OCI-LY7 (cell line): ENCODE measurements at regions not wholly inside any gene's neighbourhood (a gene's known extent, or its start where the extent isn't known, plus 50 kb on each side); places are given as distances from the start of the nearest gene placed in this dataset.

ENCODE experiments used
- CTCF ChIP-seq: fragments of 200-600 bp; sonication (generic); conservative IDR thresholded peaks from 2 replicates; pipeline ENCODE4 v1.5.1; 2014; ENCODE audit warnings: mild to moderate bottlenecking, antibody characterized with exemption, low read length, moderate library complexity, mixed read lengths
- EZH2phosphoT487 ChIP-seq: fragments of 200-600 bp; sonication (generic); IDR thresholded peaks from 2 replicates; pipeline ENCODE4 v1.6.1; 2018; ENCODE audit warnings: low read depth, borderline replicate concordance, mild to moderate bottlenecking, mixed run types, antibody characterized with exemption, low read length, moderate library complexity, mixed read lengths

GRCh38 chr2:11102956-11103860 is 52.1 kb upstream of the SLC66A3 start:
- TF ChIP-seq CTCF: no peak
- TF ChIP-seq EZH2phosphoT487: no peak
